ENCODE measurements at regions not wholly inside any gene's neighbourhood (a gene's known extent, or its start where the extent isn't known, plus 50 kb on each side); places are given as distances from the start of the nearest gene placed in this dataset.

DNA sequence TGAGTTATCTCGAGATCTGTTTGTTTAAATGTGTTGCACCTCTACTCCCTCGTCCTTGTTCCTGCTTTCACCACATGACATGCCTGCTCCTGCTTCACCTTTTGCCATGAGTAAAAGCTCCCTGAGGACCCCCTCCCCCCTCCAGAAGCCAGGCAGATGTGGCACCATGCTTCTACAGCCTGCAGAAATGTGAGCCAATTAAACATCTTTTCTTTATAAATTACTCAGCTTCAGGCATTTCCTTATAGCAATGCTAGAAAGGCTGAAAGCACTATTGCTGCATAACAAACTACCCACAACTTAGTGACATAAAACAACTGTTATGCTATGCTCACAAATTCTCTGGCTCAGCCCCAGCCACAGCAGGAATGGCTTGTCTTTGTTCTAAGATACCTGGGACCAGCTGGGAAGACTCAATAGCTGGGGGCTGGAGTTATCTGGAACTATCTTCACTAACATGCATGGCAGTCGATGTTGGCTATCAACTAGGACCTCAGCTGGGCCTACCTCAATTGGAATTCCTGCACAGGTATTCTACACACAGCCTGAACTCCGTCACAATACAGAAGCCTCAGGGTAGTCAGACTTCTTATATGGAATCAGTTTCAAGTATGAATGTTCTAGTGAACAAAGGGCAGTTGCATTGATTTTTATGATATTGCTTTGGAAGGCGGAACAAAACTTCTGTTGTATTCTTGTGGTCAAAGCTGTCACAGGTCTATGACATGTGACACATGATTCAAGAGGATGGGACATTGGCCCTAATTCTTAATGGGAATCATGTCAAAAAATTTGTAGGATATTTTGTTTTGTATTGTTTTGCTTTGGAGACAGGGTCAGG is 186.0 kb upstream of the PIRT start:
- H3K4me3 ChIP-seq (ENCODE audit: low read depth, low read length), result no peak overlapping the region
- TF ChIP-seq, protein P1, sequence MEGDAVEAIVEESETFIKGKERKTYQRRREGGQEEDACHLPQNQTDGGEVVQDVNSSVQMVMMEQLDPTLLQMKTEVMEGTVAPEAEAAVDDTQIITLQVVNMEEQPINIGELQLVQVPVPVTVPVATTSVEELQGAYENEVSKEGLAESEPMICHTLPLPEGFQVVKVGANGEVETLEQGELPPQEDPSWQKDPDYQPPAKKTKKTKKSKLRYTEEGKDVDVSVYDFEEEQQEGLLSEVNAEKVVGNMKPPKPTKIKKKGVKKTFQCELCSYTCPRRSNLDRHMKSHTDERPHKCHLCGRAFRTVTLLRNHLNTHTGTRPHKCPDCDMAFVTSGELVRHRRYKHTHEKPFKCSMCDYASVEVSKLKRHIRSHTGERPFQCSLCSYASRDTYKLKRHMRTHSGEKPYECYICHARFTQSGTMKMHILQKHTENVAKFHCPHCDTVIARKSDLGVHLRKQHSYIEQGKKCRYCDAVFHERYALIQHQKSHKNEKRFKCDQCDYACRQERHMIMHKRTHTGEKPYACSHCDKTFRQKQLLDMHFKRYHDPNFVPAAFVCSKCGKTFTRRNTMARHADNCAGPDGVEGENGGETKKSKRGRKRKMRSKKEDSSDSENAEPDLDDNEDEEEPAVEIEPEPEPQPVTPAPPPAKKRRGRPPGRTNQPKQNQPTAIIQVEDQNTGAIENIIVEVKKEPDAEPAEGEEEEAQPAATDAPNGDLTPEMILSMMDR (conservative IDR thresholded peaks at IDR 0.05; ENCODE audit: low read depth, low read length), result no peak
- DNase-seq (ENCODE audit: low read depth), result no peak

DNA sequence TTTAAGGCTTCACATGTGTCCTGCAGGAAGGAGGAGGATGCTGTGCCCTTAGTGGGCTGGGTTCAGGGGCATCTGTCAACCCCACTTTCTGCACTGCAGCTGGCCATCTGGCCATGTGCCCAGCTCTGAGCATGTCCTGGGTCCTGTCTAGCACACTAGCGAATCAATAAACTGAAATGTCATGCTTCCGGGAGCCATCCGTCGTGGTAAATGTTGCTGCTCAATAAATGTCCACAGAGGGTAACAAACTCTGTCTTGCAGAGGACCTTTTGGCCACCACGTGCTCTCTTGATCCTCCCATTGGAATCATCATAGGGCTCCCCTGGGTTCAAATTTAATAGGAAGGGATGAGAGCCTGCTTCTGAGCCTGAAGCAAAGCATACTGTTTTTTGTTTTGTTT is 168.6 kb upstream of the PIRT start:
- DNase-seq (ENCODE audit: low read depth), result no peak
- TF ChIP-seq, protein P1 (conservative IDR thresholded peaks at IDR 0.05; ENCODE audit: low read depth, low read length), result no peak
- no peak overlapping the region for H3K4me3 ChIP-seq (ENCODE audit: low read depth, low read length)

DNA sequence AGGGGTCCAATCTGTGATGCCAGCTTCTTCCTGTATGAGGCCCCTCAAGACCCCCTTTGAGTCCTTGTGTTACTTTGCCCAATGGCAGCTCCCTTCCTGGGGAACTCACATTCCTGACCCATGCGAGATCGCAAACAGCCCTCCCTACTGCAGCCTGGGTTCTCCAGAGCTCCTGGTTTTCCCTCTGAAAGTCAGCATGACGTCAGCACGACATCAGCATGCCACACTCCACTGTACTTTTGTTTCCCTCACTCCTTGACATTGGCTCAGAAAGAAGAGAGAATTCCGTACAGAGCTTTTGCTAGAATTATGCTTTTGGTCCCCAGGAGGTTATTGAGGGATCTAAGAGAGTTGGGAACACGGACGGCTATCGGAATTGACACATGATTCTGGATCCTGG is 168.1 kb upstream of the PIRT start:
- TF ChIP-seq, protein P1 (conservative IDR thresholded peaks at IDR 0.05; ENCODE audit: low read depth, low read length), result no peak
- DNase-seq (ENCODE audit: low read depth), result no peak
- H3K4me3 ChIP-seq (ENCODE audit: low read depth, low read length), result no peak overlapping the region

DNA sequence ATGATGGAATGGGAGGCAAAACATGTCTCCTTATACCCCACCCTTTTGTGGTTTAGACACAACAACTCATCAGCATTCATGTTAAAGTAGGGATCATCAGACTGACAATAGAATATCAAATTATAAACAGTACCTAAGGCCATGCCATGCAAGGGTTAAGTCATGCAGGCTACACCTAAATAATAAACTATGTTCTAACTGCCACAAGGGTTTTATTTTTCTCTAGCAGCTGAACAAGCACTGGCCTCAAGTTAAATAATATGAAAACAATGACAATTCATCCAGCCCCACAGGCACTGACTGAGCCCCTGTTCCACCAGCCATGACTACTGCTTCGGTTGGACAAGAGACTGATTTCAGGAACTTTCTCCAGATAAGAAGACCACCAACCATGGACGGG is 164.5 kb upstream of the PIRT start:
- DNase-seq (ENCODE audit: low read depth), result no peak

DNA sequence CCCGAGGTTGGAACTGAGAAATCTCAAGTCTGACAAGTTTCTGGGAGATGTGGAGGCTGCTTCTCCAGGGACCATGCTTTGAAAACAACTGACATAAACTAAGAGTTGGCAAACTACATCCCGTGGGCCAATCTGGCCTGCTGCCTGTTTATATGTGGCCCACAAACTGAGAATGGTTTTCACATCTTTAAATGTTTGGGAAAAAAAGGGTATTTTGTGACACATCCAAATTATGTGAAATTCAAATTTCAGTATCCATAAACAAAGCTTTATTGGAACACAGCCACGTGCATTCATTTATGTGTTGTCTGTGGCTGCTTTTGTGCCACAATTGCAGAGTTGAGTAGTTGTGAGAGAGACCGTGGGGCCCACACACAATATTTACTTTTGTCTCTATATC is 163.8 kb upstream of the PIRT start:
- H3K4me3 ChIP-seq (ENCODE audit: low read depth, low read length), result no peak overlapping the region
- DNase-seq (ENCODE audit: low read depth), result no peak
- TF ChIP-seq, protein P1 (conservative IDR thresholded peaks at IDR 0.05; ENCODE audit: low read depth, low read length), result no peak

More for the DNA sequence above, 164.5 kb upstream of the PIRT start:
- H3K4me3 ChIP-seq (ENCODE audit: low read depth, low read length), result no peak overlapping the region
- TF ChIP-seq, protein P1 (conservative IDR thresholded peaks at IDR 0.05; ENCODE audit: low read depth, low read length), result no peak

DNA sequence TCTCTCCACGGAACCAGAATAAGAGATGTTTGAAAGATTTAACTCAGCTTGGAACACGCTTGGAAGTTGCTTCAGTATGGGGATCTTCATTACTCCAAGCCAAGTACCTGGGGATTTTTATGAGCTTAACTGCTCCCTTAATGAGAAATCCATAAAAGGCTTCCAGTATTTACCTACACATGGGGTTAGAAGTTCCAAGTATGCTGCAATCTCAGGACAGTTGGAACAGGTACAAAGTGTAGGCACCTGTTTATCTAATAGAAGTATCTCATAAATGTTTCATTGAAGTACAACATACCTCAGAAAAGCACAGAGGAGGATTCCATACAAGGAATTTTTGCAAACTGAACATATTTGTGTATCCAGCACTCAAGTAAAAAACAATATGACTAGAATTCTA is 161.6 kb upstream of the PIRT start:
- DNase-seq (ENCODE audit: low read depth), result no peak
- TF ChIP-seq, protein P1 (conservative IDR thresholded peaks at IDR 0.05; ENCODE audit: low read depth, low read length), result no peak
- H3K4me3 ChIP-seq (ENCODE audit: low read depth, low read length), result no peak overlapping the region

DNA sequence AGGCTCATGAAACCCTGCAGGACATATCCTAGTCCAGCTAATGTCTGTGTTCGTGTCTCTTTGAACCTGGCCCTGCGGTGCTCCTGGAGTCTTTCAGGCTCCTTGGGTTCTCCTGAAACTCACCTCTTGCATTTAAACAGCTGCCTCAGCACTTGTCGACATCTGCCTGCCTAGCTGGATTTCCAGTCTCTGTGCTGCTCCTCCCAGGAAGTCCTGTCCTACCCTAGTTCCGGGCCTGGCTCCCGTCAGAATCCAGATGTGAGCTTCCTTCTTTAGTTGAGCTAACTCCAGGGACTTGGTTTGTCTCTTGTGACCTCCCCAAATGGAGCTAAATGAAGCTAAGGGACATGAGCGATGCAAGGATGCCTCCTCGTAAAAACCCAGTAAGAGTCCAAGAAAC is 155.2 kb upstream of the PIRT start:
- H3K4me3 ChIP-seq (ENCODE audit: low read depth, low read length), result no peak overlapping the region
- TF ChIP-seq, protein P1 (conservative IDR thresholded peaks at IDR 0.05; ENCODE audit: low read depth, low read length), result no peak
- no peak for DNase-seq (ENCODE audit: low read depth)

Data from choroid plexus epithelial cell (primary cell).